Type B pancreatic cell (in vitro differentiated cells): ENCODE measurements at regions not wholly inside any gene's neighbourhood (a gene's known extent, or its start where the extent isn't known, plus 50 kb on each side); places are given as distances from the start of the nearest gene placed in this dataset.
A peak's percentile ranks its signal among the peaks of the same experiment; 100 is the strongest.

Experiments
- DNase-seq: peaks from one replicate; pipeline ENCODE4 v3.0.0; 2021; ENCODE audit warnings: mixed read lengths; ENCODE audit not compliant: unreplicated experiment; ENCODE audit errors: extremely low spot score
- H3K27ac Mint-ChIP-seq: 2 replicates; pipeline ENCODE4 v1.8.0; 2021; ENCODE audit warnings: mild to moderate bottlenecking, mixed read lengths
- H3K27me3 Mint-ChIP-seq: 2 replicates; pipeline ENCODE4 v1.8.0; 2021; ENCODE audit warnings: mixed read lengths
- H3K36me3 Mint-ChIP-seq: 2 replicates; pipeline ENCODE4 v1.8.0; 2021; ENCODE audit warnings: mixed read lengths
- H3K4me1 Mint-ChIP-seq: one replicate; pipeline ENCODE4 v1.8.0; 2021; ENCODE audit warnings: mixed read lengths; ENCODE audit not compliant: unreplicated experiment
- H3K4me3 Mint-ChIP-seq: 2 replicates; pipeline ENCODE4 v1.8.0; 2021; ENCODE audit warnings: mild to moderate bottlenecking, mixed read lengths
- H3K9me3 Mint-ChIP-seq: 2 replicates; pipeline ENCODE4 v1.8.0; 2021; ENCODE audit warnings: mixed read lengths
- CTCF ChIP-seq: fragments of 200-600 bp; sonication (generic); conservative IDR thresholded peaks from 2 replicates; pipeline ENCODE4 v1.5.0; 2021; ENCODE audit warnings: antibody characterized with exemption, mild to moderate bottlenecking

GRCh38 chr10:62587011-62587410 lies 212.8 kb downstream of the ZNF365 start:
- H3K9me3 Mint-ChIP-seq, result no peaks in the 10 kb centered on the region
- H3K27me3 Mint-ChIP-seq, result peaks cover 5% of the 10 kb centered on the region
- H3K36me3 Mint-ChIP-seq, result no peaks in the 10 kb centered on the region
- H3K27ac Mint-ChIP-seq, result no peak overlapping the region
- TF ChIP-seq CTCF, result no peak
- H3K4me1 Mint-ChIP-seq, result no peaks in the 10 kb centered on the region
- H3K4me3 Mint-ChIP-seq, result no peak overlapping the region
- no peak for DNase-seq

GRCh38 chr10:62588116-62588515 lies 213.9 kb downstream of the ZNF365 start:
- no peak overlapping the region for H3K27ac Mint-ChIP-seq
- no peak for TF ChIP-seq CTCF
- no peaks in the 10 kb centered on the region for H3K4me1 Mint-ChIP-seq
- H3K4me3 Mint-ChIP-seq, result no peak overlapping the region
- H3K36me3 Mint-ChIP-seq, result no peaks in the 10 kb centered on the region
- no peak for DNase-seq
- no peaks in the 10 kb centered on the region for H3K9me3 Mint-ChIP-seq
- H3K27me3 Mint-ChIP-seq, result peaks cover 8% of the 10 kb centered on the region

- Mint-ChIP-seq H3K4me1 (peaks cover 5% of the 10 kb centered on the region), H3K27ac (no peak overlapping the region), H3K9me3 (no peaks in the 10 kb centered on the region), H3K4me3 (no peak overlapping the region), H3K27me3 (peaks cover 12% of the 10 kb centered on the region), H3K36me3 (no peaks in the 10 kb centered on the region)
- no peak for DNase-seq
- TF ChIP-seq CTCF, result no peak
These were observed 214.8 kb upstream of the ADO start for GRCh38 chr10:62589689-62590088.

GRCh38 chr10:62590306-62590705 lies 214.2 kb upstream of the ADO start:
- no peak for TF ChIP-seq CTCF
- Mint-ChIP-seq H3K4me3 (no peak overlapping the region), H3K36me3 (no peaks in the 10 kb centered on the region), H3K4me1 (peaks cover 5% of the 10 kb centered on the region), H3K9me3 (no peaks in the 10 kb centered on the region), H3K27ac (no peak overlapping the region), H3K27me3 (peaks cover 12% of the 10 kb centered on the region)
- no peak for DNase-seq

GRCh38 chr10:62594093-62594520 lies 210.4 kb upstream of the ADO start:
- TF ChIP-seq CTCF, result peak; percentile 95
- H3K4me1 Mint-ChIP-seq, result peaks cover 5% of the 10 kb centered on the region
- H3K27ac Mint-ChIP-seq, result no peak overlapping the region
- no peaks in the 10 kb centered on the region for H3K36me3 Mint-ChIP-seq
- H3K4me3 Mint-ChIP-seq, result no peak overlapping the region
- H3K27me3 Mint-ChIP-seq, result peaks cover 12% of the 10 kb centered on the region
- DNase-seq, result no peak
- no peaks in the 10 kb centered on the region for H3K9me3 Mint-ChIP-seq

GRCh38 chr10:62597226-62597625 lies 207.3 kb upstream of the ADO start:
- peaks cover 5% of the 10 kb centered on the region for H3K4me1 Mint-ChIP-seq
- no peaks in the 10 kb centered on the region for H3K9me3 Mint-ChIP-seq
- DNase-seq, result no peak
- H3K27me3 Mint-ChIP-seq, result peaks cover 7% of the 10 kb centered on the region
- H3K36me3 Mint-ChIP-seq, result no peaks in the 10 kb centered on the region
- no peak overlapping the region for H3K27ac Mint-ChIP-seq
- TF ChIP-seq CTCF, result no peak
- no peak overlapping the region for H3K4me3 Mint-ChIP-seq
